GM12892 (cell line): ENCODE measurements at regions not wholly inside any gene's neighbourhood (a gene's known extent, or its start where the extent isn't known, plus 50 kb on each side); places are given as distances from the start of the nearest gene placed in this dataset.

Experiments
- POLR2A ChIP-seq: IDR thresholded peaks from 2 replicates; pipeline ENCODE4 v1.6.1; 2011; ENCODE audit warnings: low read depth, low read length, control low read depth
- POLR2AphosphoS5 ChIP-seq: IDR thresholded peaks from 2 replicates; pipeline ENCODE4 v1.6.1; 2011; ENCODE audit warnings: low read depth, low read length, control low read depth

GRCh38 chr5:39857041-39857440 lies 432.3 kb upstream of the DAB2 start:
- TF ChIP-seq POLR2A (no peak), POLR2AphosphoS5 (no peak)
